Activated CD8-positive, alpha-beta memory T cell treated with anti-CD3 and anti-CD28 coated beads, Interleukin-2, amount 10 ng/mL, durations not matched to agents 7 days and 5 days (primary cell): ENCODE measurements at regions not wholly inside any gene's neighbourhood (a gene's known extent, or its start where the extent isn't known, plus 50 kb on each side); places are given as distances from the start of the nearest gene placed in this dataset.

Experiments
- ATAC-seq: fragments of 150-1000 bp; cut with Tn5 transposase; one replicate; pipeline ENCODE4 v1.10.0; 2021; ENCODE audit warnings: moderate library complexity
- CTCF ChIA-PET: fragments of 350-600 bp; sonication (Branson Sonifier 250); formaldehyde crosslinking; loops from one replicate; lab custom pipeline; 2021; ENCODE audit warnings: antibody characterized with exemption; lab: Charles Lee
- DNase-seq: peaks from one replicate; pipeline ENCODE4 v3.0.0-alpha.2; 2020
- H3K27ac Mint-ChIP-seq: one replicate; pipeline ENCODE4 v1.8.0; 2021; ENCODE audit warnings: mild to moderate bottlenecking, mixed read lengths
- H3K27me3 Mint-ChIP-seq: one replicate; pipeline ENCODE4 v1.8.0; 2021; ENCODE audit warnings: mixed read lengths
- H3K36me3 Mint-ChIP-seq: one replicate; pipeline ENCODE4 v1.8.0; 2021; ENCODE audit warnings: mild to moderate bottlenecking, mixed read lengths
- H3K4me1 Mint-ChIP-seq: one replicate; pipeline ENCODE4 v1.8.0; 2021; ENCODE audit warnings: mixed read lengths
- H3K4me3 Mint-ChIP-seq: one replicate; pipeline ENCODE4 v1.8.0; 2021; ENCODE audit warnings: mild to moderate bottlenecking, moderate library complexity, mixed read lengths
- H3K9me3 Mint-ChIP-seq: one replicate; pipeline ENCODE4 v1.8.0; 2022; ENCODE audit warnings: low read depth, mixed read lengths

DNA sequence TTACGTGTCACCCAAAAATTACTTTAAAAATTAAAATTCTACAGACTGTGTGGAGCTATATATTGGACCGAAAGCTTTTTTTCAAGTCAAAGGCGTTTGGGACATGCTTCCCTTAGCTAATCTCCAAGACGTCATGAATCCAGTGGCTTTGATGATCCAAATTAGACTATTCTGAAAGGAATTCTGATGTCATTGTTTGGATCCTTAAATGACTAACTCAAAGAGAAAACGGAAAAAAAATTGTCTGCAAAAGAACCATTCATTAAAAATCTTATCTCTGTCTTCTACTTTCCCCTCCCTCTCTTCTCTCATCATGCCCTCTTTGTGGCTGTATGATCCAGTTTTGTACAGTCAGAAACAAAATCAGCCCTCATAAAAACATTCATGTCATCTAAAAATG is 161.8 kb downstream of the ETV1 start:
- H3K9me3 Mint-ChIP-seq, result no peaks in the 10 kb centered on the region
- H3K36me3 Mint-ChIP-seq, result no peaks in the 10 kb centered on the region
- DNase-seq (no peak), ATAC-seq (no peak)
- CTCF ChIA-PET, result no interaction called here
- H3K27me3 Mint-ChIP-seq, result no peaks in the 10 kb centered on the region
- H3K4me3 Mint-ChIP-seq, result no peak overlapping the region
- no peak overlapping the region for H3K27ac Mint-ChIP-seq
- no peaks in the 10 kb centered on the region for H3K4me1 Mint-ChIP-seq

DNA sequence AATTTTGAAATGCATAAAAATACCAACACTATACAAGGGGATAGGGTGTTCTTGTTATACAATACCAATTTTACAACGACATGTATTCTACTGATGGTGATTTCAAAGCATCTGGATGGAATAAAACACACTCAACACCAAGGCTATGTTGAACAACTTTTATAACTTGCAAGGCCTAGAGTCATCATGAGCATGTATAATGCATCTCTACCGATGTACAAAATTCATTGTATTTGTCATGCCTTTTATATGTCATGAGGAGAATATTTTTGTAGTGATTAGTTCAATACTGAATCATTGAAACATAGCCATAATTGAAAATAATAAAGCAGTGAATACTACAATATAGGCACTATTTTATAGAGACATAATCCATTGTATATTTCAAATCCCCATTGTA is 160.2 kb downstream of the ETV1 start:
- Mint-ChIP-seq H3K4me3 (no peak overlapping the region), H3K27me3 (no peaks in the 10 kb centered on the region), H3K9me3 (no peaks in the 10 kb centered on the region), H3K4me1 (no peaks in the 10 kb centered on the region), H3K27ac (no peak overlapping the region), H3K36me3 (no peaks in the 10 kb centered on the region)
- ATAC-seq (no peak), DNase-seq (no peak)
- CTCF ChIA-PET, result no interaction called here

DNA sequence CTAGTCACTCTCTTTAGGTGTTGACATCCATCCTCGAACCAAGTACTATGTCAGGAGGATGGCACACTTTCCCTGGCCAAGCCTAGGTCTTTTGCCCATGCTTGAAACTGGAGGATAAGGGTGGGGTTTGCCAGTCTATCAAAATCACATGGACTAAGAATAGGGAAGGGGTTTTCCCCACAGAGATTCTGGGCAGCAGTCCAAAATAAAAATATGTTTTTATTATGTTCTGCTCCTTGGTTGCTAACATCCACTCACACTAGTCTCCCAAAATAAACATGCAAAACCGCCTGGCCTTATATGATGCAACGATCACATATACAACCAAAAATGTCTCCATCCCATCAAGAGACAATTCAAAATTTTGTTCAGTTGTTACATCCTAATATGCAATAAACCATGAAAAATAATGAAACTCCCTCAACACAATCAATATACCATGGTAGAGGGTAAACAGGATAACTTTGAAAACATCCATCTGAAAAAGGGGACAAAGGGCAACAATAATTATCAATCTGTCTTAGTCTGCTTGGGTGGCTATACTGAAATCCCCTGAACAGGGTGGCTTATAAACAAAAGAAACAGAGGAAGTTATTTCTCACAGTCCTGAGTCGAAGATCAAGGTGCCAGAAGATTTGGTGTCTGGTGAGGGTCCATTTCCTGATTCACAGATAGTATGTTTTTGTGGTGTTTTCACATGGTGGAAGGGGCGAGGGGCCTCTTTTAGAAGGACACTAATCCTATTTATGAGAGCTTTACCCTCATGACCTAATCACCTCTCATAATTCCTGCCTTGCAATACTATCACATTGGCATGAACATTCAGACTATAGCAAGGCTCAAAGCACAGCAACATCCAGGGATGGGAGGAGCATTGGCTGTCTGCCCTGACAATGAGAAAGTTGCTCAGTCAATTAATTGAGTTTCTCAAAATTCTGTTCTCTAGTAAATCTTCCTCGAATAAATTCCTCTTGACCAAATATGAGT is 159.3 kb downstream of the ETV1 start:
- ATAC-seq, result no peak
- H3K4me1 Mint-ChIP-seq, result no peaks in the 10 kb centered on the region
- no peaks in the 10 kb centered on the region for H3K36me3 Mint-ChIP-seq
- H3K9me3 Mint-ChIP-seq, result no peaks in the 10 kb centered on the region
- CTCF ChIA-PET, result no interaction called here
- DNase-seq, result no peak
- H3K27me3 Mint-ChIP-seq, result no peaks in the 10 kb centered on the region
- H3K27ac Mint-ChIP-seq, result no peak overlapping the region
- H3K4me3 Mint-ChIP-seq, result no peak overlapping the region

DNA sequence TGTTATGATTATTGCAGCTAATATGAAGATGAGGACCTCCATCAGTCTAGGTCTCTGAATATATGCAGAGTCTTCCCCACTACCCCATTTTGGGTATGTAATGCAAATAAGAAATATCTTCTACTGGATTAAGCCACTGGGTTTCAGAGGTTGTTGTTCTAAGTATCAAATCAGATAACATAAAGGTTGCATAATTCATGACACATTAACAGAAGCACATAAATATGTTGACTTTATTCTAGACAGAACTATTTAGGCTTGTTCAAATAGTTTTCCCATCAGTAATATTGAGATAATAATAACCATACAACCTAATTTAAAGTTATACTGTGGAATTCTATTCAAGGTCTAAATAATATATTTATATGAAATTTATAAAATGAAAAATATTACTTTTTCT is 157.1 kb downstream of the ETV1 start:
- Mint-ChIP-seq H3K27ac (no peak overlapping the region), H3K9me3 (no peaks in the 10 kb centered on the region), H3K4me3 (no peak overlapping the region), H3K4me1 (no peaks in the 10 kb centered on the region), H3K36me3 (no peaks in the 10 kb centered on the region), H3K27me3 (no peaks in the 10 kb centered on the region)
- no peak for DNase-seq
- CTCF ChIA-PET, result no interaction called here
- ATAC-seq, result no peak

DNA sequence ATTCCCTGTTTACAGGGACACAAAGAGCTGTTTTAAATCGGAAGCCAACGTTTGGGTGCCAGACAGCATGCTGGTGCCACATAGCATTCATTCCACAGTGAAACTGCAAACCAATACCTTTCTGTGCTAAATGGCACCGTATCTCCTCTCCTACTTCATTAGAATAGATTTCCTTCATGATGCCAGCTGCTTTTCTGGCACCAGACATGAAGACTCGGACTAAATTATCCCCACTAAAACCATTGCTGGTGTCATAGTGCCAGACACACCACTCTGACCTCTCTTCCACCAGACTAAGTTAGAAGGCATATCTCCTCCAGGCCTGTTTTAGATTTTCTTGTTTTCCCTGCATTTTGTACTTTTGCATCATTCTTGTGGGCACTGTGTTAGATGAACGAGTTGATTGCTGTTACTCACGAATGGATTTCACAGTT is 155.1 kb downstream of the ETV1 start:
- Mint-ChIP-seq H3K9me3 (no peaks in the 10 kb centered on the region), H3K27me3 (no peaks in the 10 kb centered on the region), H3K36me3 (no peaks in the 10 kb centered on the region), H3K27ac (no peak overlapping the region), H3K4me3 (no peak overlapping the region), H3K4me1 (no peaks in the 10 kb centered on the region)
- CTCF ChIA-PET, result no interaction called here
- no peak for DNase-seq
- no peak for ATAC-seq

DNA sequence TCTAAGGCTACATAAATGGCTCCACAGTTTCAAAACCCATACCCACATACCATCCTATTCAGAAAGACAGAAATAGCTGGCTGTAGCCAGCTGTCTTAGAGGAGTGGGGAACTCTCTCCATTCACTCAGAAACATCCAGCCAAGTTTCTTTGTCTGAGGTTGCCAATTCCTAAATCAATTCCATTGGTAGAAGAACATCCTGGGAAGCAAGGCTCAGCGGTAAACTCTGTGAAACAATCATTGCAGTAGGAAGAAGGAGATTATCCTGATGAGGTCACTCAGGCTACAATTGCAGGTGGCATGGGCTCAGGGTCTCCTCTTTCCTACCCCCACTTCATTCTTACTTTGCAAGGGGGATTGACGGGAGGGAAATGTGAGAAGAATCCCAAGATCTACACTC is 154.0 kb downstream of the ETV1 start:
- H3K36me3 Mint-ChIP-seq, result no peaks in the 10 kb centered on the region
- no peaks in the 10 kb centered on the region for H3K9me3 Mint-ChIP-seq
- ATAC-seq (no peak), DNase-seq (no peak)
- no peak overlapping the region for H3K4me3 Mint-ChIP-seq
- H3K27me3 Mint-ChIP-seq, result no peaks in the 10 kb centered on the region
- CTCF ChIA-PET, result no interaction called here
- H3K4me1 Mint-ChIP-seq, result no peaks in the 10 kb centered on the region
- no peak overlapping the region for H3K27ac Mint-ChIP-seq

- ATAC-seq (no peak), DNase-seq (no peak)
- no peaks in the 10 kb centered on the region for H3K27me3 Mint-ChIP-seq
- CTCF ChIA-PET, result no interaction called here
- no peaks in the 10 kb centered on the region for H3K4me1 Mint-ChIP-seq
- no peaks in the 10 kb centered on the region for H3K9me3 Mint-ChIP-seq
- H3K4me3 Mint-ChIP-seq, result no peak overlapping the region
- H3K36me3 Mint-ChIP-seq, result no peaks in the 10 kb centered on the region
- H3K27ac Mint-ChIP-seq, result no peak overlapping the region
These were observed 150.4 kb downstream of the ETV1 start for GRCh38 chr7:13839063-13839462.
